SKM-1 (cell line): ENCODE measurements at regions not wholly inside any gene's neighbourhood (a gene's known extent, or its start where the extent isn't known, plus 50 kb on each side); places are given as distances from the start of the nearest gene placed in this dataset.

Experiments
- DNase-seq: peaks from one replicate; lab custom pipeline; 2025; ENCODE audit not compliant: unreplicated experiment; lab: John Stamatoyannopoulos, UW

- DNase-seq, result no peak
Observed at GRCh38 chr2:122739732-122740593, 984.5 kb downstream of the TSN start.

- no peak for DNase-seq
Observed at GRCh38 chr2:122740594-122740948, 985.1 kb downstream of the TSN start.

GRCh38 chr2:122741403-122741802 lies 986.0 kb downstream of the TSN start:
- DNase-seq, result no peak

GRCh38 chr2:122743021-122743675 lies 987.7 kb downstream of the TSN start:
- no peak for DNase-seq

GRCh38 chr2:122745603-122746002 lies 990.2 kb downstream of the TSN start:
- no peak for DNase-seq

- DNase-seq, result no peak
Observed at GRCh38 chr2:122747670-122748069, 992.2 kb downstream of the TSN start.

- no peak for DNase-seq
Observed at GRCh38 chr2:122748552-122749011, 993.1 kb downstream of the TSN start.

- DNase-seq, result no peak
Observed at GRCh38 chr2:122749405-122749804, 994.0 kb downstream of the TSN start.

- no peak for DNase-seq
Observed at GRCh38 chr2:122750095-122750494, 994.6 kb downstream of the TSN start.

GRCh38 chr2:122750808-122751207 lies 995.4 kb downstream of the TSN start:
- no peak for DNase-seq

GRCh38 chr2:122753336-122753735 lies 997.9 kb downstream of the TSN start:
- DNase-seq, result peak; percentile 77

GRCh38 chr2:122754561-122754960 lies 999.1 kb downstream of the TSN start:
- no peak for DNase-seq

- peak; percentile 91 for DNase-seq
Observed at GRCh38 chr2:122755281-122755780, 999.9 kb downstream of the TSN start.

GRCh38 chr2:122758967-122759366 lies 1003.5 kb downstream of the TSN start:
- no peak for DNase-seq

- DNase-seq, result no peak
Observed at GRCh38 chr2:122764014-122764413, 1008.6 kb downstream of the TSN start.

GRCh38 chr2:122780251-122780650 lies 1024.8 kb downstream of the TSN start:
- DNase-seq, result no peak

- DNase-seq, result no peak
Observed at GRCh38 chr2:122794100-122794499, 1038.6 kb downstream of the TSN start.

- no peak for DNase-seq
Observed at GRCh38 chr2:122795763-122796162, 1040.3 kb downstream of the TSN start.

- DNase-seq, result no peak
Observed at GRCh38 chr2:122799391-122799790, 1043.9 kb downstream of the TSN start.

- DNase-seq, result no peak
Observed at GRCh38 chr2:122800781-122801180, 1045.3 kb downstream of the TSN start.

- no peak for DNase-seq
Observed at GRCh38 chr2:122804494-122804893, 1049.0 kb downstream of the TSN start.

- DNase-seq, result no peak
Observed at GRCh38 chr2:122805346-122805745, 1049.9 kb downstream of the TSN start.
